IPS-20b (cell line): ENCODE measurements at regions not wholly inside any gene's neighbourhood (a gene's known extent, or its start where the extent isn't known, plus 50 kb on each side); places are given as distances from the start of the nearest gene placed in this dataset.

Experiments
- H3K27ac ChIP-seq: one replicate; pipeline ENCODE4 v1.5.1; 2013; ENCODE audit warnings: low read length
- H3K27me3 ChIP-seq: 2 replicates; pipeline ENCODE4 v1.6.1; 2013; ENCODE audit warnings: mild to moderate bottlenecking, low read length, inconsistent platforms; ENCODE audit not compliant: insufficient read depth
- H3K36me3 ChIP-seq: 2 replicates; pipeline ENCODE4 v1.6.1; 2013; ENCODE audit warnings: low read depth, mild to moderate bottlenecking, inconsistent platforms, low read length, moderate library complexity; ENCODE audit not compliant: insufficient read depth
- H3K4me1 ChIP-seq: 2 replicates; pipeline ENCODE4 v1.6.1; 2013; ENCODE audit warnings: mild to moderate bottlenecking, control low read depth, inconsistent platforms, low read length, moderate library complexity; ENCODE audit not compliant: insufficient read depth
- H3K4me3 ChIP-seq: 2 replicates; pipeline ENCODE4 v1.5.1; 2013; ENCODE audit warnings: mild to moderate bottlenecking, low read length, inconsistent platforms
- H3K9ac ChIP-seq: 2 replicates; pipeline ENCODE4 v1.6.1; 2013; ENCODE audit warnings: low read depth, mild to moderate bottlenecking, inconsistent platforms, low read length, moderate library complexity
- H3K9me3 ChIP-seq: 2 replicates; pipeline ENCODE4 v1.6.1; 2013; ENCODE audit warnings: mild to moderate bottlenecking, low read depth, low read length, inconsistent platforms; ENCODE audit not compliant: insufficient read depth

DNA sequence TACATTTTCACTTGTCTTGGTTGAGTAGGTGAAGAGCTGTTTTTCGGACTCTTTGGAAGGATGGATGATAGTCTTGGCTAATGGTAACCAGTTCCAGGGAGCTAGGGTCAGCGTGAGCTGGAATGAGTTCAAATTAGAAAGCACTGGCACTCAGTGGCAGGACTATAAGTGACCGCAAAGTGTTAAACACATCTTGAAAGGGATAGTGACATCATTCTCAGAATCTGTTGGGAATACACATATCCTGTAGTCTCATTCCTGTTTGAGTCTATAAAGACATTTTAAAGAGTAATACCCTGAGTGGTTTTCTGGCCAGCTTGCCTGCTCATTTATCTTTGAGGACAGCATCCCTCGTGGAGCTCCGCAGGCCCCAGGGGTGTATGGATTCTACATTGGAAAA lies 56.7 kb upstream of the TMEM248 start:
- Histone ChIP-seq H3K9ac (no peak overlapping the region), H3K9me3 (no peaks in the 10 kb centered on the region), H3K4me3 (no peak overlapping the region), H3K4me1 (peaks cover 20% of the 10 kb centered on the region), H3K27me3 (no peaks in the 10 kb centered on the region), H3K36me3 (peaks cover 12% of the 10 kb centered on the region; the same call in 1 of the 2 replicates), H3K27ac (no peak overlapping the region)

DNA sequence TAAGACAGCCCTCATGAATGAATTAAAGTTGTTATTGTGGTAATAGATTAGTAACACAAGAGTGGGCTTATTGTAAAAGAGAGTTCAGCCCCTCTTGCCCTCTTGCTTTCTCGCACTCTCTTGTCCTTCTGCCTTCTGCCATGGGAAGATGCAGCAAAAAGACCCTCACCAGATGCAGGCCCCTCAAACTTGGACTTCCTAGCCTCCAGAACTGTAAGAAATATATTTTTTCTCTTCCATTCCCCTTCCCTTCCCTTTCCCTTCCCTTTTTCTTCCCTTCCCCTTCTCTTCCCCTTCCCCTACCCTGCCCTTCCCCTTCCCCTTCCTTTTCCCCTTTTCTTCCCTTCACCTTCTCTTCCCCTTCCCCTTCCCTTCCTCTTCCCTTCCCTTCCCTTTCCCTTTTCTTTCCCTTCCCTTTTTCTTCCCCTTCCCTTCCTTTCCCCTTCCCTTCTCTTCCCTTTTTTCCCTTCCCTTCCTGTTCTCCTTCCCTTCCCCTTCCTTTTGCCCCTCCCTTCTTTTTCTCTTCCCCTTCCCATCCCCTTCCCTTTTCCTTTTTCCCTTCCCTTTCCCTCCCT lies 55.6 kb upstream of the TMEM248 start:
- no peaks in the 10 kb centered on the region for H3K27me3 ChIP-seq
- peaks cover 5% of the 10 kb centered on the region; the same call in 1 of the 2 replicates for H3K36me3 ChIP-seq
- peaks cover 27% of the 10 kb centered on the region for H3K4me1 ChIP-seq
- H3K9ac ChIP-seq: no peak overlapping the region
- no peaks in the 10 kb centered on the region for H3K9me3 ChIP-seq
- no peak overlapping the region for H3K27ac ChIP-seq
- no peak overlapping the region for H3K4me3 ChIP-seq

DNA sequence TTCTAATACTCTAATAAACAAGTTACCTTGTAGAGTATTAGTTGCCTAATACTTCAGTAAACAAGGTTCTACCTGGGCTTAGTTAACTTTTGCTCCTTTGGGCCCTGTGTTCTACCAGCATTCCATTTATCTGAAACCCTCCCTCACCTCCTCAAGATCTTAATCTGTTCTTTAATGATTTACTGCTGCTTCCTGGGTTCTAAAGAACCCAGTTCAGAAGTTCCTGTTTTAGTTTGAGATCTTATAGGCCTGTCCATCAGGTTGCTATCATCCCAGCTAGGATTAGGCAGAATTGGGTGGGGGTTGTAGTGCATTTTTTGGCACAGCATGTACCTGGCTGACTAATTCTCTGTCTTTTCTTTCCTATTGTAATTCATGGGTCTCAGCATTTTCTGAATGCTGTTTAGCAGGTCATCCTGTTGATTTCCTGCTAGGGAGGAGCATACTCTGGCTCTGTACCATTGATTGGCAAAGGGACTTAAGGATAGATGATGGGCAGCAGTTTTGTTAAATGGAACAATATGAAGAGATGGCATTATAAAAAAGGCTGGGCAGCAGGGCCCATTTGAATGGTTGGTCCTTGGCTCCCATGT lies 53.7 kb upstream of the TMEM248 start:
- H3K27me3 ChIP-seq: no peaks in the 10 kb centered on the region
- H3K9me3 ChIP-seq: no peaks in the 10 kb centered on the region
- peak overlapping the region; percentile 9; the same call in 1 of the 2 replicates for H3K4me3 ChIP-seq
- peaks cover 28% of the 10 kb centered on the region for H3K4me1 ChIP-seq
- no peak overlapping the region for H3K9ac ChIP-seq
- no peak overlapping the region for H3K27ac ChIP-seq
- H3K36me3 ChIP-seq: peaks cover 3% of the 10 kb centered on the region; the same call in 1 of the 2 replicates

DNA sequence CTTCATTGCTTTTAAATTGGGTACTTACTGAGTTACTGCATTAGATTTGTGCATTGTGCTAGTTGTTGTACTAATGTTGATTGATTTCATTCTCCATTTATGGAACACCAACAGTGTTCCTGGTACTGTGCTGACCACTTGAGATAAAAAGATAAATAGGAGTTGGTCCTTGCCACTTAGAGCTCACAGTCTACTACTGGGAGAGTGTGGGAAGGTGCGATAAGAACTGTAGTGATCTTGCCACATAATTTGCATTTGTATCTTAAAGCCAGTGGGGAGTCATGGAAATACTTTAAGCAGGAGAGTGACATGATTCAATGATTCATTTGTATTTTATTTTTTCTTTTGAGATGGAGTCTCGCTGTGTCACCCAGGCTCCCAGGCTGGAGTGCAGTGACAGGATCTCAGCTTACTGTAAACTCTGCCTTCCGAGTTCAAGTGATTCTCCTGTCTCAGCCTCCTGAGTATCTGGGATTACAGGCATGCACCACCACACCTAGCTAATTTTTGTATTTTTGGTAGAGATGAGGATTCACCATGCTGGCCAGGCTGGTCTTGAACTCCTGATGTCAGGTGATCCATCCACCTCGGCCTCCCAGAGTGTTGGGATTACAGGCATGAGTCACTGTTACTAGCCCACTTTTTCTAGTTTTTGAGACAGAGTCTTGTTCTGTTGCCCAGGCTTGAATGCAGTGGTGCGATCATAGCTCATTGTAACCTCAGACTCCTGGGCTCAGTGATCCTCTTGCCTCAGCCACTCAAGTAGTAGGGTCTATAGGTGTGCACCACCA lies 51.2 kb upstream of the TMEM248 start:
- Histone ChIP-seq H3K36me3 (0 out of 2 replicates have a peak, but pooled peaks cover 3% of the 10 kb centered on the region), H3K27me3 (no peaks in the 10 kb centered on the region), H3K9me3 (no peaks in the 10 kb centered on the region), H3K4me3 (no peak overlapping the region), H3K9ac (no peak overlapping the region), H3K27ac (no peak overlapping the region), H3K4me1 (peaks cover 28% of the 10 kb centered on the region)

DNA sequence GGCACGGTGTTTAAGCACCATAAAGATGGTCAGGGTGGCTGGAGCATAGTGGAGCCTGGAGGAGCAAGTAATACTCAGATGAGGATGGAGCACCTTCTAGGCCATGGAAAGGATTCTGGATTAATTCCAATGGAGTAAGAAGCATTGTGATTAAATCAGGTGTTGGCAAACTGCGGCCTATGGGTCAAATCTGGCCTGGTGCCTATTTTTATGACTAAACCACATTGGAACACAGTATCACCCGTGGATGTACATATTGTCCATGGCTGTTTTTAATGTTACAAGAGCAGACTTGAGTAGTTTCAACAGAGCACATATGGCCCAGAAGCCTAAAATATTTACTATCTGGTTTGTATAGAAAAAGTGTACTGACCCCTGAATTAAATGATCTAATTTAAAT lies 49.9 kb upstream of the TMEM248 start:
- H3K9ac ChIP-seq: no peak overlapping the region
- H3K4me3 ChIP-seq: no peak overlapping the region
- no peak overlapping the region for H3K27ac ChIP-seq
- H3K36me3 ChIP-seq: 0 out of 2 replicates have a peak, but pooled peaks cover 3% of the 10 kb centered on the region
- no peaks in the 10 kb centered on the region for H3K9me3 ChIP-seq
- peaks cover 28% of the 10 kb centered on the region for H3K4me1 ChIP-seq
- no peaks in the 10 kb centered on the region for H3K27me3 ChIP-seq
